Hepatocyte (in vitro differentiated cells): ENCODE measurements at regions not wholly inside any gene's neighbourhood (a gene's known extent, or its start where the extent isn't known, plus 50 kb on each side); places are given as distances from the start of the nearest gene placed in this dataset.
"Not testable (repeated sequence)": the region's sequence is repeated elsewhere in the genome, so short reads cannot be mapped to it uniquely, and the experiment has no call there.

Experiments
- DNase-seq: peaks from one replicate; pipeline ENCODE4 v3.0.0-alpha.2; 2016; ENCODE audit warnings: low spot score
- H2AFZ ChIP-seq: fragments of 200-600 bp; sonication (generic); 2 replicates; pipeline ENCODE4 v1.6.0; 2016; ENCODE audit warnings: antibody characterized with exemption, mild to moderate bottlenecking
- H3K27ac ChIP-seq: fragments of 200-600 bp; sonication (generic); 2 replicates; pipeline ENCODE4 v1.5.1; 2016; ENCODE audit warnings: mild to moderate bottlenecking
- H3K27me3 ChIP-seq: fragments of 200-600 bp; sonication (generic); 2 replicates; pipeline ENCODE4 v1.6.1; 2016
- H3K36me3 ChIP-seq: fragments of 200-600 bp; sonication (generic); replicated peaks from 2 replicates; pipeline ENCODE4 v1.5.1; 2016; ENCODE audit warnings: low read depth; ENCODE audit not compliant: insufficient read depth
- H3K4me1 ChIP-seq: fragments of 200-600 bp; sonication (generic); 2 replicates; pipeline ENCODE4 v1.5.1; 2016; ENCODE audit warnings: mild to moderate bottlenecking, moderate library complexity; ENCODE audit not compliant: insufficient read depth
- H3K4me2 ChIP-seq: fragments of 200-600 bp; sonication (generic); 2 replicates; pipeline ENCODE4 v1.6.0; 2016
- H3K4me3 ChIP-seq: fragments of 200-600 bp; sonication (generic); 2 replicates; pipeline ENCODE4 v1.5.1; 2016; ENCODE audit warnings: mild to moderate bottlenecking
- H3K79me2 ChIP-seq: fragments of 200-600 bp; sonication (generic); 2 replicates; pipeline ENCODE4 v1.6.0; 2017; ENCODE audit warnings: mild to moderate bottlenecking
- H3K9me2 ChIP-seq: fragments of 200-600 bp; sonication (generic); replicated peaks from 2 replicates; pipeline ENCODE4 v1.6.0; 2017; ENCODE audit warnings: mild to moderate bottlenecking; ENCODE audit not compliant: insufficient read depth
- H3K9me3 ChIP-seq: fragments of 200-600 bp; sonication (generic); 2 replicates; pipeline ENCODE4 v1.5.1; 2016; ENCODE audit warnings: low read depth, mild to moderate bottlenecking
- H4K20me1 ChIP-seq: fragments of 200-600 bp; sonication (generic); 2 replicates; pipeline ENCODE4 v1.6.0; 2016; ENCODE audit warnings: mild to moderate bottlenecking; ENCODE audit not compliant: insufficient read depth, poor library complexity, severe bottlenecking
- EZH2 ChIP-seq: fragments of 200-600 bp; sonication (generic); IDR thresholded peaks from 2 replicates; pipeline ENCODE4 v1.6.1; 2016; ENCODE audit warnings: antibody characterized with exemption, mild to moderate bottlenecking, borderline replicate concordance
- EZH2phosphoT487 ChIP-seq: fragments of 200-600 bp; sonication (generic); IDR thresholded peaks from one replicate; pipeline ENCODE4 v1.6.1; 2018; ENCODE audit warnings: antibody characterized with exemption, mild to moderate bottlenecking, low read depth, moderate library complexity; ENCODE audit not compliant: unreplicated experiment, severe bottlenecking
- WGBS: methylation state at CpG from one replicate; pipeline ENCODE4 v1.1.6; 2016; ENCODE audit warnings: low lambda C conversion rate; ENCODE audit errors: missing lambda C conversion rate; 5-methylcytosine and 5-hydroxymethylcytosine counted together
- TF ChIP-seq, protein P1 (sequence below): fragments of 200-600 bp; sonication (generic); IDR thresholded peaks from 2 replicates; pipeline ENCODE4 v1.5.1; 2016; ENCODE audit warnings: antibody characterized with exemption, mild to moderate bottlenecking; ENCODE audit not compliant: poor library complexity

DNA sequence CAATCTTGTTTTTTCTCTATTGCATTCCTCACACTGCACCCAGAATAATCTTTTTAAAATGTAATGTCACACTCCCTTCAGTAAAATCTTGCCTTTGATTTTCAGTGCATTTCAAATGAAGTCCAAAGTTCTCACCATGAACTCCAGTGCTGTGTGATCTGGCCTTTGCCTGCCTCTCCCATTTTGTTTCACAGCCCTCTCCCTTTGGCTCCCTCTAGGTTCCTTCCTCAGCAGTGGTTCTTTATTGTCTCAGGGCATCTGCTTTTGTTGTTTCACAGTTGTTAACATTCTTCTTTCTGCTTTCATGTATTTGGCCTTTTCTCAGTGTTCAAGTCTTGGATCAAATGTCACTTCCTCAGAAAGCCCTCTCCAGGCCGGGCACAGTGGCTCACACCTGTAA lies 84.5 kb upstream of the AMN1 start:
- Histone ChIP-seq H3K27ac (no peak overlapping the region), H3K9me3 (no peaks in the 10 kb centered on the region), H2AFZ (no peak overlapping the region), H4K20me1 (no peaks in the 10 kb centered on the region), H3K36me3 (no peaks in the 10 kb centered on the region), H3K4me1 (no peaks in the 10 kb centered on the region), H3K4me2 (no peak overlapping the region), H3K9me2 (no peaks in the 10 kb centered on the region), H3K4me3 (no peak overlapping the region), H3K27me3 (no peaks in the 10 kb centered on the region), H3K79me2 (no peaks in the 10 kb centered on the region)
- DNase-seq: peak; percentile 26
- 64% methylated on average over 1 of the region's 1 CpG for WGBS
- TF ChIP-seq EZH2 (no peak), EZH2phosphoT487 (no peak)
- TF ChIP-seq, protein P1, sequence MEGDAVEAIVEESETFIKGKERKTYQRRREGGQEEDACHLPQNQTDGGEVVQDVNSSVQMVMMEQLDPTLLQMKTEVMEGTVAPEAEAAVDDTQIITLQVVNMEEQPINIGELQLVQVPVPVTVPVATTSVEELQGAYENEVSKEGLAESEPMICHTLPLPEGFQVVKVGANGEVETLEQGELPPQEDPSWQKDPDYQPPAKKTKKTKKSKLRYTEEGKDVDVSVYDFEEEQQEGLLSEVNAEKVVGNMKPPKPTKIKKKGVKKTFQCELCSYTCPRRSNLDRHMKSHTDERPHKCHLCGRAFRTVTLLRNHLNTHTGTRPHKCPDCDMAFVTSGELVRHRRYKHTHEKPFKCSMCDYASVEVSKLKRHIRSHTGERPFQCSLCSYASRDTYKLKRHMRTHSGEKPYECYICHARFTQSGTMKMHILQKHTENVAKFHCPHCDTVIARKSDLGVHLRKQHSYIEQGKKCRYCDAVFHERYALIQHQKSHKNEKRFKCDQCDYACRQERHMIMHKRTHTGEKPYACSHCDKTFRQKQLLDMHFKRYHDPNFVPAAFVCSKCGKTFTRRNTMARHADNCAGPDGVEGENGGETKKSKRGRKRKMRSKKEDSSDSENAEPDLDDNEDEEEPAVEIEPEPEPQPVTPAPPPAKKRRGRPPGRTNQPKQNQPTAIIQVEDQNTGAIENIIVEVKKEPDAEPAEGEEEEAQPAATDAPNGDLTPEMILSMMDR: peak; percentile 22

DNA sequence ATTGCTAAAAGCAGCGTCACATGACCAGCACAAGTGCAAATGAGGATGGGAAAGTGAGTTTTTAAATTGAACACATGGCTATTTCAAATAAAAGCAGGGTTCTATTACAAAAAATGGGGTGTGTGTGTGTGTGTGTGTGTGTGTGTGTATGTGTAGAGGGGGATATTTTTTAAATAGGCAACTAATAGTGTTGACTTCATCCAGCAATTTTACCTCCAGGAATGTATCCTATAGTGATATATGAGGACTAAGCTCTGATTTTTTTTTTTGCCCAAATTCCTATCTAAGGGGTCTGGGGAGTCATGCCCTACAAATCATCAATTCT lies 78.9 kb upstream of the AMN1 start:
- Histone ChIP-seq H2AFZ (no peak overlapping the region), H4K20me1 (no peaks in the 10 kb centered on the region), H3K36me3 (no peaks in the 10 kb centered on the region), H3K4me1 (peaks cover 2% of the 10 kb centered on the region), H3K27me3 (no peaks in the 10 kb centered on the region), H3K27ac (no peak overlapping the region), H3K4me2 (no peak overlapping the region), H3K9me2 (no peaks in the 10 kb centered on the region), H3K4me3 (no peak overlapping the region), H3K79me2 (no peaks in the 10 kb centered on the region), H3K9me3 (no peaks in the 10 kb centered on the region)
- WGBS: 95% methylated on average over 1 of the region's 1 CpG
- no peak for DNase-seq
- TF ChIP-seq EZH2: no peak
- TF ChIP-seq, protein P1: no peak
- TF ChIP-seq EZH2phosphoT487: no peak

DNA sequence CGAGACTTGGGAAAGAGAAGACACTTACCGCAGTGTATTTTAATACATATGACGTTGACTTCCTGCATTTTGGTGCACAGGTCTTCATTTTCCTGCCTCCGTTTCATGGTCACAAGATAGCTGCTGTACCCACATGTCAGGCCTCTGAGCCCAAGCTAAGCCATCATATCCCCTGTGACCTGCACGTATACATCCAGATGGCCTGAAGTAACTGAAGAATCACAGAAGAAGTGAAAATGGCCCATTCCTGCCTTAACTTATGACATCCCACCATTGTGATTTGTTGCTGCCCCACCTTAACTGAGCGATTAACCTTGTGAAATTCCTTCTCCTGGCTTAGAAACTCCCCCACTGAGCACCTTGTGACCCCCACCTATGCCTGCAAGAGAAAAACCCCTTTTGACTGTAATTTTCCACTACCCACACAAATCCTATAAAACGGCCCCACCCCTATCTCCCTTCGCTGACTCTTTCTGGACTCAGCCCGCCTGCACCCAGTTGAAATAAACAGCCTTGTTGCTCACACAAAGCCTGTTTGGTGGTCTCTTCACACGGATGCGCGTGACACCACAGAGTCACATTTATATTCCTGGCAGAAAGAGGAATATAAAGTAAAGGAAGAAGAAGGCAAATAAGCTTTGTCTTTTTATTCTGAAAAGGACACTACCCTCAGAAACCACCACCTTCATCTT lies 78.4 kb upstream of the AMN1 start:
- not testable (repeated sequence) for DNase-seq, H4K20me1 ChIP-seq, H3K27me3 ChIP-seq, H3K4me1 ChIP-seq, H3K9me2 ChIP-seq, H2AFZ ChIP-seq, H3K4me3 ChIP-seq, H3K27ac ChIP-seq, H3K9me3 ChIP-seq, H3K79me2 ChIP-seq, H3K36me3 ChIP-seq, H3K4me2 ChIP-seq
- 78% methylated on average over 12 of the region's 12 CpGs for WGBS

DNA sequence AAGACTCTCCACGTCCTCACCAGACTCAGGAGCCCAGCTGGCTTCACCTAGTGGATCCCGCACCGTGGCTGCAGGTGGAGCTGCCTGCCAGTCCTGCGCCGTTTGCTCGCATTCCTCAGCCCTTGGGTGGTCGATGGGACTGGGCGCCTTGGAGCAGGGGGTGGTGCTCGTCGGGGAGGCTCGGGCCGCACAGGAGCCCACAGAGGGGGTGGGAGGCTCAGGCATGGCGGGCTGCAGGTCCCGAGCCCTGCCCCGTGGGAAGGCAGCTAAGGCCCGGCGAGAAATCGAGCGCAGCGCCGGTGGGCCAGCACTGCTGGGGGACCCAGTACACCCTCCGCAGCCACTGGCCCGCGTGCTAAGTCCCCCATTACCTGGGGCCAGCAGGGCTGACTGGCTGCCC lies 76.9 kb upstream of the AMN1 start:
- not testable (repeated sequence) for H2AFZ ChIP-seq, H3K4me1 ChIP-seq, H3K79me2 ChIP-seq, H3K4me2 ChIP-seq, H3K9me3 ChIP-seq, H3K27me3 ChIP-seq, H4K20me1 ChIP-seq, H3K27ac ChIP-seq, H3K4me3 ChIP-seq, DNase-seq, H3K36me3 ChIP-seq, H3K9me2 ChIP-seq
- 90% methylated on average over 13 of the region's 24 CpGs for WGBS

DNA sequence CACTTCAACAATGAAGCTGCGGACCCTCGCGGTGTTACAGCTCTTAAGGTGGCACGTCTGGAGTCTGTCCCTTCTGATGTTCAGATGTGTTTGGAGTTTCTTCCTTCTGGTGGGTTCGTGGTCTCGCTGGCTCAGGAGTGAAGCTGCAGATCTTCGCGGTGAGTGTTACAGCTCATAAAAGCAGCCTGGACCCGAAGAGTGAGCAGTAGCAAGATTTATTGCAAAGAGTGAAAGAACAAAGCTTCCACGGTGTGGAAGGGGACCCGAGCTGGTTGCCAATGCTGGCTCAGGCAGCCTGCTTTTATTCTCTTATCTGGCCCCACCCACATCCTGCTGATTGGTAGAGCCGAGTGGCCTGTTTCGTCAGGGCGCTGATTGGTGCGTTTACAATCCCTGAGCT lies 75.9 kb upstream of the AMN1 start:
- not testable (repeated sequence) for H3K4me1 ChIP-seq, H3K36me3 ChIP-seq, H3K4me2 ChIP-seq, H2AFZ ChIP-seq, H3K27me3 ChIP-seq, H3K27ac ChIP-seq, H3K79me2 ChIP-seq, H3K9me3 ChIP-seq, DNase-seq, H4K20me1 ChIP-seq, H3K9me2 ChIP-seq, H3K4me3 ChIP-seq
- 63% methylated on average over 11 of the region's 15 CpGs for WGBS
